ENCODE measurements at regions not wholly inside any gene's neighbourhood (a gene's known extent, or its start where the extent isn't known, plus 50 kb on each side); places are given as distances from the start of the nearest gene placed in this dataset.
"Not testable (repeated sequence)": the region's sequence is repeated elsewhere in the genome, so short reads cannot be mapped to it uniquely, and the experiment has no call there.

DNA sequence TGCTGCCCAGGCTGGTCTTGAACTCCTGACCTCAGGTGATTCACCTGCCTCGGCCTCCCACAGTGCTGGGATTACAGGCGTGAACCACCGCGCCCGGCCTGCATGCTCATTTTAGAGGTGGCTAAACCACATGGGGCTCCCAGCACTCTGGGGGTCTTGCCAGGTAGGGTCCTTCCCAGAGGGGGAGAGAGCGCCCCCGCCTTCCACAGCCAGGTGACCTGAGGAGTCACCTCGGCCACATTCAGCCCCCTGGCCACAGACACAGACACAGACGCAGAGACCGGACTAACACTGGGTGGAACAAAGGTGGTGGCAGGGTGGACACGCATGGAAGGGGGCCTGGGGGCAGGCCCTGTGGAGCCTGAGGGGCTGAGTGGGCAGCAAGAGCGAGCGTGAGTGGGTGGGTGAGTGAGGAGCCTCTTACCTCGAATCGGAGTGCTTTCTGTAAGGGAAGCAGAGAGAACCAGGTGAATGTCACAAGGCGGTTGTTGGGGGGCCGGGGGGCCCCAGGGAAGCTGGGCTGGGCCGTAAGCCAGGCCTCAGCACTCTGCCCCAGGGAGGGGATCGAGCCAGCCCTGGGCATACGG lies 80.1 kb downstream of the PTPRS start:
- in situ Hi-C loops (cut with HindIII; ENCODE audit: low sequenced_read_pairs) = no loop called here

DNA sequence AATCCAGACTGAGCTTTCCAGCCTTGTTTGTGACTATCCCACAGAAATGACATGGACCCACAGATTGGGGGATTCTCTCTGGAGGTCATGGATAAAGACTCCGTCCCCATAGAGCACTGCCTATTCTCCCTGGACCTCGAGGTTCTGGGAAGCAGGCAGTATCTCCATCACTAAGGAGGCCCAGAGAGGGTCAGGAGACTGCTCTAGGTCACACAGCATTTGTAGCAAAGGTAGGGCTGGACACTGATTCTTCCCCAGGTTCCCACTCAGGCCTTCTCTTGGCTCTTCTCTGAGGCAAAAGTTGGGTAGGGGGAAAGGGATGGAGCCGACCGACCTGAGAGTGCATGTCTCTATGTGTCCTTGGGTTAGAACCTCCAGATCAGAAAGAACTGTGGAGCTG lies 80.9 kb downstream of the PTPRS start:
- in situ Hi-C loops (cut with HindIII; ENCODE audit: low sequenced_read_pairs) = loop anchor here (5.0 to 10.0 kb wide), 6 partner anchors 78 to 345 kb away; no protein-coding TSS in a partner anchor

DNA sequence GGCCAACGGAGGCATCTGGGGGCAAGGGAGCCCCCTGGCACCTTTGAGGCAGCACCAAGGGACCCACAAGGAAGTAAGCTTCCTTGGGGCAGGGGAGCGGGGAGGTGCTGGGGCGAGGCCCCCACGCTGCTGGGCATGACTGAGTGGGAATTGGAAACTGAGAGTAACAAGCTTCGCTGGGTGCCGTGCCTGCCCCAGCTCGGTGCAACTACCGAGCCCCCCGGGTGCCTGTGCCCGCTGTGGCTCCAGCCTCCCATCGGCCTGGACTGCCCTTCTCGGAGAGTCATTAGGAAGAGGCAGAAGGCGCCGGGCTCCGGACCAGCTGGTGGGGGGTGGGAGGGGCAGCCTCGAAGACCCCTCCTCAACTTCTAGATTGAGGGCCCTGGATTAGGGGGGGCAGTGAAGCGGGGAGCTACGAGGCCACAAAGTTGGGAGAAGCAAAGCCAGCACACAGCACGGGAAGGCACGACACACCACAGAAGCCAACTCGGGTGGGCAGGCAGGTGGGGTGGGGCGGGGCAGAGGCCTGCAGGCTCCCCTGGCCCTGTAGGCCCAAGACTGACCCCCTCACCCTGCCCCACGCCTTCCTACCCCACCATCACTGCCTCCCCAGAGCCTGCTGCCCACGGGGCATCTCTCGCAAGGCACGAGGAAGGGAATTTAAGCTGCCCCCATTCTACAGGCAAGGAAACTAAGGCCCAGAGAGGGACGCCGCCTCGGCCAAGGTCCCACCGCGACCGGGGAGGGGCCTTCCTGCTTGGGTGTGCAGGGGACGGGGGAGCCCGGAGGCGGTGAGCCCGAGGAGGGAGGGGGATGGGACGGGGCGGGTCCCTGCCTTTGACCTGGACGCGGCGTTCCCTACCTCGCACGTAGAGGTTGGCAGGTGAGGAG lies 83.2 kb downstream of the PTPRS start:
- in situ Hi-C loops (cut with HindIII; ENCODE audit: low sequenced_read_pairs) = loop anchor here (5.0 to 10.0 kb wide), 6 partner anchors 80 to 347 kb away; no protein-coding TSS in a partner anchor

DNA sequence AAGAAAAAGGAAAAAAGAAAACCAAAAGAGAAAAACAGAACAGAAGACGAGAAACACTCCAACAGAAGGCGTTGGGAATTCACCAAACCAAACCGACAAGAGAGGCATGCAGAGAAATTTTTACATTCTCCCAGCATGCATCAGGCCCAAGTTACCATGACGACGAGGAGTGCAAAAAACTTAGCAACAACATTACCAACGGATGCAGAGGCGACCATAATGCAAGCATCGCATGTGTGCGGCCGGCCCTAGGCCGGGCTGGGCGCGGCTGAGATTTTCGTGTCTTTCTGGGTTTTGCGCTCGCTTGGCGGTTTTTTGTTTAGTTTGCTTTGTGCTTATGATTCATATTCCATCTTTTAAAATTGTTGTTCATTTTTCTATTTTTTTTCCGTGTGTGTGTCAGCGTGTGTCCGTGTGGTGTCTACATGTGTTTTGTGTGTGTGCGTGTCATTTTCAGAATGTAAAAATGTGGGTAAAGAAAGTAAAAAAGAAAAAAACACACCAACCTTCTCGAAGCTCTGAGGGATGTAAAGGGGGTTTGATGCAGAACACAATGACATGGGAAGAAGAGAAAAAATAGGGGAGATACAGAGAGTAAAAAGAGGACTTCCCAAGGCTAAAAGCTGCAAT lies 84.9 kb downstream of the PTPRS start:
- in situ Hi-C loops (cut with HindIII; ENCODE audit: low sequenced_read_pairs) = loop anchor here (5.0 to 10.0 kb wide), 6 partner anchors 82 to 349 kb away; no protein-coding TSS in a partner anchor

DNA sequence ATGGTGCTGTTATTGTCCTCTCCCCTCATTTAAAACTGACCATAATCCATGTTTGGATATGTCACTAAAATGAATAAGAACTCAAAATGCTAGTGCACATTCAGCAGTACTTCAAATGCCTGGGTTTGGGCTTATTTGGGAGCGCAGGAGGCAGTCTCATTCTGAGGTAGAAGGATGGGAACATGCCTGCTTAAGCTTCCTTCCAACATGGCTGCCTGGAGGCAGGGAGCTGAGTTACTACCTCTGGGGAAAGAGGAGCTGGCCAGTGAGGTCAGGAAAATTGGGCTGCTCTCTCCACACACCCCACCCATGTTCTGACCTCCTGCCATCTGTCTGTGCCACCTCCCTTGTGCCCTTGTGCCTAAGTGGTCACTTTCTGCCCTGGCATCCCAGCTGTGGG lies 85.7 kb downstream of the PTPRS start:
- in situ Hi-C loops (cut with HindIII; ENCODE audit: low sequenced_read_pairs) = loop anchor here (5.0 to 10.0 kb wide), 6 partner anchors 82 to 350 kb away; no protein-coding TSS in a partner anchor

DNA sequence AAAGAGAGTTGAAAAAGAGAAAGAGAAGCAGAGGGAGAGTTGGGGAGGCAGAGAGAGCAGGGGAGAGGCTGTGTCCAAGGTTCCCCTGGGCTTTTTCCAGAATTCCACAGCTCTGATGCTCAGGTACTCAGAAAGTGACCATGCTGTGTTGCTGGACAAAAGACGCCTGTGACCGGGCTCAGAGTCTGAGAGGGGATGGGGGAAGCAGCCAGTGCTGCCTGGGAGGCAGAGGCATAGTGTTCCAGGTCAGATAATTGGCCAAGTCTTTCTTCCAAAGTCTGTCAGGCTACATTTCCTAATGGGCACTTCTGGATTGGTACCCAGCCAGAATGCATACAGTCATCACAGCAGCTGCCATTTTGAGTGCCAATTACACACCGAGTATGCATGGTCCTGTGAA lies 86.1 kb downstream of the PTPRS start:
- in situ Hi-C loops (cut with HindIII; ENCODE audit: low sequenced_read_pairs) = loop anchor here (10.0 kb wide), 2 partner anchors 230 to 350 kb away; no protein-coding TSS in a partner anchor

DNA sequence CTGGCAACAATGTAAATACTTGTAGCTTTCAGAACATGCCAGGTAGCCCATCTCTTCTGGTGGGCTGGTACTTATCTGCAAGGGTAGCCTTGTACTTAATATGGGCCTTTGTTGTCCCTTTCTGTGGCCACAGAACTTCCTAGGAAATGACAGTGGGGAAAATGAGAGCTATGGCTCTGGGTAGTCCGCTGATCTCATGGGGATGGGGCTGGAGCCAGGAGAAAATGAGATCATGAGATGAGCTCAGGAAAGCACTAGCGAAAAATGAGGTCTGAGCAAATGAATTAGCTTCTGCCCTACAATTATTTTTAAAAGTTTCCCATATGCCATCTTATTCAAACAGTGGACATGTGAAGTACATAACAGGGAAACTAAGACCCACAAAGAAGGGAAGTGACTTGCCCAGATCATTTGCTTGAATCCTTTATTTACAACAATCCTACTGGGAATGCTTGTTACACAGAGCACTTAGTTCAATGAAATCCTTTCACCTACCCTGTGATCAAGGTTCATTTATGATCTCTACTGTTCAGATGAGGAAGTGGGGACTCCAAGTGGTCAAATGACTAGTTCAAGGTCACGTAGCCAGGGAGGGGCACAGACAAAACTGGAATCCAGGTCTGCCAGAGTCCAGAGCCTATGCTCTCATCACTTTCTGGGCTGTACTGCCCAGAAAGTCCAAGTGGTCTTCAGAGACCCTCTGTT lies 87.1 kb downstream of the PTPRS start:
- in situ Hi-C loops (cut with HindIII; ENCODE audit: low sequenced_read_pairs) = loop anchor here (10.0 kb wide), 2 partner anchors 231 to 351 kb away; no protein-coding TSS in a partner anchor

DNA sequence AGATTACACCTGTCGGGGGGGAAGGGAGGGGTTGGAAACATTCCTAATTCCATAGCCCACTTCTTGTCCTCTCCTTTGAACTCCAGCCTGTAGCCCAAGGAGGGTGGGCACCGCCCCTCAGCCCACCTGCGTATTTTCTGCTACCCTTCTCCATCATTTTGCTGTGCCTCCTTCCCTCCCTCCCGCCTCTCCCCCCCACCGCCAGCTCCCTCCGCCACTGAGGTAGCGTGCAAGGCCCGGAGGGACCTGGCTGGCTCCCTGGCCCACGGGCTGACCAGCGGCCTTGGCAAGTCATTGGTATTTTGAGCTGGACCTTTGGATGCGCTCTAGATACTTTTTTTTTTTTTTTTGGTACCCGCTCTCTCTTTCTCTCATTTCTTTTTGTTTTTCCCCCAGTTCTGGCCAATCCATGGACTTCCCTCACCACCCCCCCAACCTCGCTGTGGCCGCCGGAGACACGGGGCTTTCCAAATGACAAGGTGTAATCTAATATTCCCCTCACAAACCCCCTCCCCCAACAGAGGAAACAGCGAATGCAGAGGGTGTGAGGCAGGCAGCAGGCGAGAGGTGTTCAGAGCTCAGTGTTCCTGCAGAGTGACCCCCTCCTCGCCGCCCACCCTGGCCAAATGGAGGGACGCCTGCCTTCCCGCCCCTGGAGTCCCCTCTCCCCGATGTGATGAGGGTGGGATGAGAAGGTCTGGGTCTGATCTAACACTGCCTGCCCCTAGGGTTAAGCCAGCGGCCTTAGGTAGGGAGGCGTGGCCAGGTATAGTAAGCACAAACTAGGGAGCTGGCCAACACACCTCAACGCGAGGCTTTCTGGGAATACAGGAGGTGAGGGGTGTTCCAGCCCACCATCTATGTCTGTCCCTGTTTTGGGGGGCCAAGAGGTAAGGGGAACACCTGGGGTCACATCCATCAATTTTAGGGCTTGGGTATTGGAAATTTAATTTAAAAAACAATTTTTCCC lies 89.2 kb downstream of the PTPRS start:
- in situ Hi-C loops (cut with HindIII; ENCODE audit: low sequenced_read_pairs) = loop anchor here (10.0 kb wide), 2 partner anchors 233 to 353 kb away; no protein-coding TSS in a partner anchor

DNA sequence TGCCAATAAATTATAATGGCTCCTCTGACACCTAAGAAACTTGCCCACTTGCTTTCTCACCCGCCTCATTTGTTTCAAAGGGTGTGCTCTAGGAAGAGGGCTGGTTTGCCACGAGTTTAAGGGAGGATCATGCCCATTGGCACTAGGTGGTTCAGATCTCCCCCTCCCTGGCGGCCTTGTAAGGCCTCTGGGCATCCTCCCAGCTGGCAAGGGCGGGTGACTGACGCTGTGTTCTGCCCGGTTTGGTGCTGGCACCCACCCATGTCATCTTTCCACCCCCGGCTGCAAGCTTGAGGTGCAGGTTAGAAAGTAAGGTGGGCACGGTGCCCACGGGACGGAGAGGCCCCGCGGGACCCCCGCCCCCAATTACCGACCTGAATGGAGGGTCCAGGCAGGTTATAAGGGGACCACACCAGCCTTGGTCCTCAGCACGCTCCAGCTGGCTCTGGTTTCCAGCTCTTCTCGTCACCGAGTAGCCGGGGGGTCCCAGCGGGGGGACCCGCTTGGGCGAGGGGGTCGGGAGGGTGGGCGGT lies 90.4 kb downstream of the PTPRS start:
- in situ Hi-C loops (cut with HindIII; ENCODE audit: low sequenced_read_pairs) = loop anchor here (10.0 kb wide), 2 partner anchors 235 to 355 kb away; no protein-coding TSS in a partner anchor

DNA sequence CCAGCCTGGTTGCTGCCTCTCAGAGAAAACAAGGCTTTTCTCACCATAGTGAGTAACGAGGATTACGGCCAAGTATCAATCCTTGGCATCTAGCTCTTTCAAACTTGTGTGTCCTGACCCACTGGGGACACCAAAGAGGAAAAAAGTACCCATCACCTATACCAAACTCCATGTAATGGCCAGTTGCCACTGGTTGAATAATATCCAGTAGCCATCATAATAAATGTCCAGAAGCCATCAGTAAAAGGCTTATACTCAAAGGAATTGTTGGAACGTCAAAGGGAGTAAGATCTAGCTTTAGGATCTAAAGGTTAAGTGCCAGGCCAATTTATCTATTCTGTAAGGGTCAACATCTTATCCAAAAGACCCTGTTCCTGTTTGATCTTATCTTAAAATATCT lies 91.1 kb downstream of the PTPRS start:
- in situ Hi-C loops (cut with HindIII; ENCODE audit: low sequenced_read_pairs) = no loop called here

DNA sequence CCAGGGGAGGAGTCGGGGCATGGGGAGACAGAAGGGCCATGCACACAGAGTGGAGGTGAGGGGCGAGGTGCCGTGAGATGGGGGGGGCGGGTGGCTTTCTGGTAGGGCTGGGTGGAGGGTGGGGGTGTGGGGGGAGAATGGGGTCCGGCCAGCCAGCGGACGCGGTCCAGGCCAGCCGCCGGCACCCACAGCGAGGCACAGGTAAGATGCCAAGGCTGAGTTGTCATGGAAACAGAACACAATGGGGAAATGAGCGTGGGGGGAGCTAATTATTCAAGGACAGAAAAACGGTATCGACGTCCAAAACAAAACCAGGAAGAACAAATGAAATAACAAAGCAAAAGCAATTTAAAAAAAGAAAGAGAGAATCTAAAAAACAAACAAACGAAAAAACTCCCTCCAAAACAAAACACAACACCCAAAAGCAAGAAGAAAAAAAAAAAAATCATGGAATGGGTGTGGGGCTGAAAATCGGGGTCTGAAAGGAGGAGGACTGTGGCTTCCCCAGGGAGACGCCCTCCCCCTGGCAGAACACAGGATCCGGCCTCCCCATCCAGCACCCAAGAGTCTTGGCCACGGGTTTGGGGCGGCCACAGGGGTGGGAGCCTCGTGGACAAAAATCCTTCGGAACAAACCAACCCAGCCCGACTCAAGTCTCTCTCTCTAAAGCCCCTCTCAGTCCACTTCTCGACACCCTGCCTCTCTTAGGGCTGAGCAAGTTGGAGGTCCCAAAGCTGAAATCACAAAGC lies 92.5 kb downstream of the PTPRS start:
- in situ Hi-C loops (cut with HindIII; ENCODE audit: low sequenced_read_pairs) = no loop called here

DNA sequence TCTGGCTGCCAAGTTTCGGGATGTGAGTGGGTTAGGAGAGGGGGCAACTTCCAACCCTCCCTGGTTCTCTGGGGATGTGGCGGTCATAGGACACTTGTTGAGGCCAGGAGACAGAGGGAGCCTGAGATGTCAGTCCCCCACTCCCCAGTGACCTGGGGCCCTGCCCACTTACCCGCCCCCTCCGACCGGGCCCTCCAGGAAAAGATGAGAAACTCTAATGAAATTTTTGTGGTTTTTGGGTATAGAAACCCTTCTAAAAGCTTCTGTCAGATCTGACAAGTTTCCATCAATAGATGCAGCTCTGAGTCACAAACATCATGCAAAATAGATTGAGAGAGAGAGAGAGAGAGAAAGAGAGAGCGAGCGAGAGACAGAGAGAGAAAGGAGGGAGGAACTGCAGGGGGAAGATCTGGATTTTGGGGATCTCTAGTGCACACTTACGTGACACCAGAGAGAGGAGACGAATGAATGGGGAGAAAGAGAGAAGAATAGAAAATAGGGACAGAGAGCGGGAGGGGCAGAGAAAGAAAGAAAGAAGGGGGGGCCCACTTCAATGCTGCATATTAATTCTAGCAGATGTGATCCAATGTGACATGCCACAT lies 94.0 kb downstream of the PTPRS start:
- in situ Hi-C loops (cut with HindIII; ENCODE audit: low sequenced_read_pairs) = no loop called here

DNA sequence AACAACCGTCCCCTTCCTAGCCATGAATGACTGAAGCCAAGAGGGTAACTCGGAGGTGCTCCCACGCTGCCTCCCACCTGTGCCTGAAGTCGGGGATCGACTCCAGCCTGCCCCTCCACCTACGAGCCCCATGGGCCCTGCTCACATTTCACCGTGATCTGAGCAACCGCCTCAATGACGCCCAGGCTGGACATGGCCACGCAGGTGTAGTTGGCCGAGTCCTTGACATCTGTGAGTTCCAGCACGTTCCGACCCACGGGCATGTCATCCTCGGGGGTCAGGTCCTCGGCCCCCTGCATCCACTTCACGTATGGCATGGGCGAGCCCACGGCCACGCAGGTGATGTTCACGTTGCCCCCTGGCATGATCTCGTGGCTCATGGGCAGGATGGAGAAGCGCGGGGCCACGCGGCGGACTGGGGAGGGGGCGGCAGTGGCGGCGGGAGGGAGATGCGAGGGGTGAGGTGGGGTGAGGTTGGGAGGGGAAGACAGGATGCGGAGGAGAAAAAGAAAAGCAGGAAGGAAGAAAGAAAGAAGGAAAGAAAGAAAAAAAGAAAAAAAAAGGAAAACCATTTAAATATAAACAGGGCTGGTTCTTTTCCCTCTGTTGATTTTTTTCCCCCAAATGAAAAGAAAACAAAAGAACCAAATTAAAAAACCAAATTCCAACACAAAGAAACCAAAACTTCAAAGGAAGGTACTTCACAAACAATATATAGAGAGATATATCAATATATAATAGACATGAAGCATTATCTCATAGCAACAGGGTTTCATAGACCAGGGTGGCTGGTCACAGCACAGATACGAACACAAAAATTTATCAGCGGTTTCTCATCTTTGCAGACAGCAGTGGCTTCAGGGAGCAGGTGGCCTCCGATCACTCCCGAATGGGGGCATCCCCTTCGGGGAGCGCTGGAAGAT lies 94.7 kb downstream of the PTPRS start:
- in situ Hi-C loops (cut with HindIII; ENCODE audit: low sequenced_read_pairs) = no loop called here

DNA sequence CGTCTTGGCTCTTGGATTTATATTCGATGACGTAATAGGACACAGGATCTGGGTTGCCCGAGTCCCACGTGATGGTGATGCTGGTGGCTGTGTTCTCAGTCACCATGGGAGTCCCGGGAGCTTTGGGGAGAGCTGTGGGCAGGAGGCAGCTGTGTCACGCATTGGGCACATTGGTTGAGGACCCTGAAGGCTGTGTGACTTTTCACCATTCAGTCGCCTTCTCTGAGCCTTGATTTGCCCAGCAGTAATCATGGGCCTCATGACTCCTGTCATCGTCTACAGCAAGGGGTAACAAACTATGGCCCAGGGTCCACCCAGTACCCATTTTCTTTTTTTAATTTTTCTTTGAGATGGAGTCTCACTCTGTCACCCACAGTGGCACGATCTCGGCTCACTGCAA lies 96.3 kb downstream of the PTPRS start:
- in situ Hi-C loops (cut with HindIII; ENCODE audit: low sequenced_read_pairs) = no loop called here

DNA sequence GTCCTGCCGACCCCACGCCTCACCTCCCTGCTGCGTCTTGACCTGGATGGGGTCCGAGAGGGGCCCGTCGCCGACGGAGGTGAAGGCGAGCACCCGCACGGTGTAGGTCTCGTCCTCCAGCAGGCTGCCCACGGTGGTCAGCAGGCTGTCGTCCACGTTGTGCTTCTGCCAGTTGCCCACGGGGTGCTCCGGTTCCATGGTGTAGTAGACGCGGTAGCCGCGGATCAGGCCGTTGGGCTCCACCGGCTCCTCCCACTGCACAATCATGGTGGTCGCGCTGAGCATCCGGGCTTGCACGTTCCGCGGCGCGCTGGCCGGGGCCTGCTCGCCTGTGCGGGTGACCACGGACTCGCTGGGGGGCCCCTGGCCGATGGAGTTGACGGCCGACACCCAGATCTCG lies 96.7 kb downstream of the PTPRS start:
- in situ Hi-C loops (cut with HindIII; ENCODE audit: low sequenced_read_pairs) = no loop called here

DNA sequence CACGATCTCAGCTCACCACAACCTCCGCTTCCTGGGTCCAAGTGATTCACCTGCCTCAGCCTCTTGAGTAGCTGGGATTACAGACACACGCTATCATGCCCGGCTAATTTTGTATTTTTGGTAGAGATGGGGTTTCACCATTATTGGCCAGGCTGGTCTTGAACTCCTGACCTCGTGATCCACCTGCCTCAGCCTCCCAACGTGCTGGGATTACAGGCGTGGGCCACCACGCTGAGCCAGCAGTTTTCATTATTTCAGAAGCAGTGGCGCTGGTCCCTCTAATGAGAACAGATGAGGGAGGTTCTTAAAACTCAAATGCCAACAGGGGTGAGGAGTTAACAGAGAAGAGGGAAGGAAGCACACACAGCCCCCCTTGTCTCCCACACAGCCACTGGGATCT lies 98.7 kb downstream of the PTPRS start:
- in situ Hi-C loops (cut with HindIII; ENCODE audit: low sequenced_read_pairs) = not testable (repeated sequence)

DNA sequence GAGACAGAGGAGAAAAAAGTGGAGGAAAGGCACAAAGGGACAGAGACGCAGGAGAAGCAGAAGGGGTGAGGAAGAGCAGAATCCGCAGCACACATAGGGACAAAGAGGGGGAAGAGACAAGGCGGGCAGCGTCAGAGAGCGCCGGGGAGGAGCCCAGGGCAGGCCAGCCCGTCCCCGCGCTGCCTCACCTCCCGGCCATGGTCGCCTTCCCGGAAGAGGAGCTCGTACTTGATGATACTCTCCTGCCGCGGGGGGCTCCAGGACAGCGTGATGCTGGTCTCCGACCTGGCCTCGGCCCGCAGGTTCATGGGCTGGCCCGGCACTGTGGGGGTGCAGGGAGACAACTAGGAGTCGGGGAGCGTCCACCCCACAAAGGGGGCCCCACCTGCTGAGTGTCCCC lies 100.6 kb downstream of the PTPRS start:
- in situ Hi-C loops (cut with HindIII; ENCODE audit: low sequenced_read_pairs) = no loop called here

Measured in endothelial cell of hepatic sinusoid (primary cell).